Esophagus muscularis mucosa (tissue), 4 donors: ENCODE measurements at regions not wholly inside any gene's neighbourhood (a gene's known extent, or its start where the extent isn't known, plus 50 kb on each side); places are given as distances from the start of the nearest gene placed in this dataset.

Experiments used
- CTCF ChIP-seq, 3 experiments: fragments of 200-600 bp in 2 of 3; fragments of 450-650 bp in 1 of 3; sonication (generic) in 2 of 3; IDR thresholded peaks; one replicate each; pipeline ENCODE4 v1.5.1; 2017 to 2019; ENCODE audit warnings: antibody characterized with exemption in 3 of 3, mild to moderate bottlenecking in 2 of 3, moderate library complexity in 1 of 3
- EP300 ChIP-seq: sonication (generic); formaldehyde crosslinking; IDR thresholded peaks from one replicate; pipeline ENCODE4 v1.6.1; 2017; ENCODE audit warnings: antibody characterized with exemption
- POLR2A ChIP-seq: fragments of 450-650 bp; IDR thresholded peaks from one replicate; pipeline ENCODE4 v1.6.1; 2017; ENCODE audit warnings: antibody characterized with exemption, moderate library complexity, mild to moderate bottlenecking, low read depth
- POLR2AphosphoS5 ChIP-seq, 2 donors: sonication (generic); formaldehyde crosslinking; IDR thresholded peaks; one replicate each; pipeline ENCODE4 v1.6.1; 2017; ENCODE audit warnings: antibody characterized with exemption in 2 of 2

GRCh38 chr1:98333406-98333805 lies 328.1 kb upstream of the SNX7 start:
- TF ChIP-seq POLR2A (no peak), CTCF (IDR thresholded peaks at IDR 0.05) (no peak), EP300 (no peak), POLR2AphosphoS5 (IDR thresholded peaks at IDR 0.05) (no peak)
